ENCODE measurements at regions not wholly inside any gene's neighbourhood (a gene's known extent, or its start where the extent isn't known, plus 50 kb on each side); places are given as distances from the start of the nearest gene placed in this dataset.
"Not testable (repeated sequence)": the region's sequence is repeated elsewhere in the genome, so short reads cannot be mapped to it uniquely, and the experiment has no call there.

DNA sequence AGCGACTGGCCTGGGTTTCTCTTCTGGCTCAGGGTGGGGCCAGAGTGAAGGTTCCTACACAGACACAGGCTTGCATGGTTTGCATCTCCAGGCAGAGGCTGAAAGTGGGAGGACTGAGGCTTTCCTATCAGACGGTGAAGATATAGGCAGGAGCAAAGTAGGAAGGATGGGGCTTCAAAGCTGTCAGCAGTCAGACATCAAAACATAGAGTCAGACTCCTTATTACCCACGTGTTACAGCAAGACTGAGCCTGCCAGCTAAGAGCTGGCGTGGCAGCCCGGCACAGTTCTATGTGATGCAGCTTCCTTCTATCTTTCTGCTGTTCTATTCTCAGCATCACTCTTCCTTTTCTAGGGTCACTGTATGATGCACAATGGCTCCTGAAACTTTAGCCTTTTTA lies 445.1 kb downstream of the DOK5 start:
- Histone ChIP-seq H3K36me3 (no peaks in the 10 kb centered on the region), H3K27me3 (replicated peaks; ENCODE audit: insufficient read depth) (no peaks in the 10 kb centered on the region), H3K27ac (no peak overlapping the region), H3K4me3 (no peak overlapping the region), H3K9me3 (no peaks in the 10 kb centered on the region), H3K4me1 (ENCODE audit: control insufficient read depth in 1 of 2, low read depth in 2 of 2) (no peaks in the 10 kb centered on the region)
- no peak for DNase-seq (ENCODE audit: low spot score)
- no peak for ATAC-seq (ENCODE audit: insufficient number of reproducible peaks, low FRiP score, low read depth)
- TF ChIP-seq, protein P1, sequence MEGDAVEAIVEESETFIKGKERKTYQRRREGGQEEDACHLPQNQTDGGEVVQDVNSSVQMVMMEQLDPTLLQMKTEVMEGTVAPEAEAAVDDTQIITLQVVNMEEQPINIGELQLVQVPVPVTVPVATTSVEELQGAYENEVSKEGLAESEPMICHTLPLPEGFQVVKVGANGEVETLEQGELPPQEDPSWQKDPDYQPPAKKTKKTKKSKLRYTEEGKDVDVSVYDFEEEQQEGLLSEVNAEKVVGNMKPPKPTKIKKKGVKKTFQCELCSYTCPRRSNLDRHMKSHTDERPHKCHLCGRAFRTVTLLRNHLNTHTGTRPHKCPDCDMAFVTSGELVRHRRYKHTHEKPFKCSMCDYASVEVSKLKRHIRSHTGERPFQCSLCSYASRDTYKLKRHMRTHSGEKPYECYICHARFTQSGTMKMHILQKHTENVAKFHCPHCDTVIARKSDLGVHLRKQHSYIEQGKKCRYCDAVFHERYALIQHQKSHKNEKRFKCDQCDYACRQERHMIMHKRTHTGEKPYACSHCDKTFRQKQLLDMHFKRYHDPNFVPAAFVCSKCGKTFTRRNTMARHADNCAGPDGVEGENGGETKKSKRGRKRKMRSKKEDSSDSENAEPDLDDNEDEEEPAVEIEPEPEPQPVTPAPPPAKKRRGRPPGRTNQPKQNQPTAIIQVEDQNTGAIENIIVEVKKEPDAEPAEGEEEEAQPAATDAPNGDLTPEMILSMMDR (IDR thresholded peaks at IDR 0.05) = no peak

DNA sequence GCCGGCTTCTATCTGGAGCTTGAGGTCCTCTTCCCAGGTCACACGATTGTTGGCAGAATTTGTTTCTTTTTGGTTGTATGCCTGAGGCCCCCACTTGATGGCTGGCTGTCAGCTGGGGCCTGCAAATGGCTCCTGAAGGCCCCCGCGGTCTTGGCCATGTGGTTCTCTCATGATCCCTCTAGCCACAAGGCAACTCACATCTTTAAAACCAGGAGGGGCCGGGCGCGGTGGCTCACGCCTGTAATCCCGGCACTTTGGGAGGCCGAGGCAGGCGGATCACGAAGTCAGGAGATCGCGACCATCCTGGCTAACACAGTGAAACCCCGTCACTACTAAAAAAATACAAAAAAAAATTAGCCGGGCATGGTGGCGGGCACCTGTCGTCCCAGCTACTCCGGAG lies 443.6 kb downstream of the DOK5 start:
- H3K36me3 ChIP-seq; H3K4me1 ChIP-seq (ENCODE audit: control insufficient read depth in 1 of 2, low read depth in 2 of 2); H3K27ac ChIP-seq; H3K4me3 ChIP-seq; H3K9me3 ChIP-seq; H3K27me3 ChIP-seq (replicated peaks; ENCODE audit: insufficient read depth); ATAC-seq (ENCODE audit: insufficient number of reproducible peaks, low FRiP score, low read depth); DNase-seq (ENCODE audit: low spot score): not testable (repeated sequence)

DNA sequence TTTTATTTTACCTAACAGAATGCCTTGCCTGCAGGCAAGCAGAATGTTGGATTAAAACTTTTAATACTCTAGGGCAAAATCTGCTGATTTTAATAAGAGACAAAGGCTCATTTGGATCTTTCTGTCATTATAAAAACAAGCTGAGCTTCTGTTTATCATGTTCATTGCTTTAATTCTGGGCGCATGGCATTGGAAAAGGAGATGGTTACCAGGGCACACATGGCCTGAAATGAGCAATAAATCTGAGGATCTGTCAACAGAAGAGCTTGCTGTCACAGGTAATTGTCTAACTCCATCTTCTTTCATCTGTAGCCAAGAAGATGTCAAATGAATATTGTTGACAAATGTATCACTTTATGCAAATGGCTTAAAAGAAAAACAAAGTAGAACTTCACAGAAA lies 439.6 kb downstream of the DOK5 start:
- no peak for ATAC-seq (ENCODE audit: insufficient number of reproducible peaks, low FRiP score, low read depth)

DNA sequence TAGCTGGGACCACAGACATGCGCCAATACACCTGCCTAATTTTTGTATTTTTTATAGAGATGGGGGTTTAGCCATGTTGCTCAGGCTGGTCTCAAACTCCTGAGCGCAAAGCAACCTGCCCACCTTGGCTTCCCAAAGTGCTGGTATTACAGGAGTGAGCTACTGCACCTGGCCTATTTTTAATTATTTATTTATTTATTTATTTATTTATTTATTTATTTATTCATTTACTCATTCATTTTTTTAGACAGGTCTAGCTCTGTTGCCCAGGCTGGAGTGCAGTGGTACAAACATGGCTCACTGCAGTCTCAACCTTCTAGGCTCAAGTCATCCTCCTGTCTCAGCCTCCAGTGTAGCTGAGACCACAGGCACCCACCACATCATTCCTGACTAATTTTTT lies 434.3 kb downstream of the DOK5 start:
- ATAC-seq (ENCODE audit: insufficient number of reproducible peaks, low FRiP score, low read depth) (no peak), DNase-seq (ENCODE audit: low spot score) (no peak)
- H3K27me3 ChIP-seq (replicated peaks; ENCODE audit: insufficient read depth) = no peaks in the 10 kb centered on the region
- H3K4me1 ChIP-seq (ENCODE audit: control insufficient read depth in 1 of 2, low read depth in 2 of 2) = no peaks in the 10 kb centered on the region
- H3K9me3 ChIP-seq = no peaks in the 10 kb centered on the region
- no peaks in the 10 kb centered on the region for H3K36me3 ChIP-seq
- no peak overlapping the region for H3K27ac ChIP-seq
- TF ChIP-seq, protein P1 (IDR thresholded peaks at IDR 0.05) = no peak
- H3K4me3 ChIP-seq = no peak overlapping the region

More for the DNA sequence above, 439.6 kb downstream of the DOK5 start:
- H3K27me3 ChIP-seq (replicated peaks; ENCODE audit: insufficient read depth) = no peaks in the 10 kb centered on the region
- TF ChIP-seq, protein P1 (IDR thresholded peaks at IDR 0.05) = no peak
- no peaks in the 10 kb centered on the region for H3K4me1 ChIP-seq (ENCODE audit: control insufficient read depth in 1 of 2, low read depth in 2 of 2)
- no peak overlapping the region for H3K27ac ChIP-seq
- no peak overlapping the region for H3K4me3 ChIP-seq
- DNase-seq (ENCODE audit: low spot score) = no peak
- H3K9me3 ChIP-seq = no peaks in the 10 kb centered on the region
- H3K36me3 ChIP-seq = no peaks in the 10 kb centered on the region

DNA sequence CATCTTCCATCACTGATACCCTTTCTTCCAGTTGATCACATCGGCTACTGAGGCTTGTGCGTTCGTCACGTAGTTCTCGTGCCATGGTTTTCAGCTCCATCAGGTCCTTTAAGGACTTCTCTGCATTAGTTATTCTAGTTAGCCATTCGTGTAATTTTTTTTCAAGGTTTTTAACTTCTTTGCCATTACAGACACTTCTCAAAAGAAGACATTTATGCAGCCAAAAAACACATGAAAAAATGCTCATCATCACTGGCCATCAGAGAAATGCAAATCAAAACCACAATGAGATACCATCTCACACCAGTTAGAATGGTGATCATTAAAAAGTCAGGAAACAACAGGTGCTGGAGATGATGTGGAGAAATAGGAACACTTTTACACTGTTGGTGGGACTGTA lies 430.7 kb downstream of the DOK5 start:
- not testable (repeated sequence) for H3K4me3 ChIP-seq; H3K4me1 ChIP-seq (ENCODE audit: control insufficient read depth in 1 of 2, low read depth in 2 of 2); H3K9me3 ChIP-seq; ATAC-seq (ENCODE audit: insufficient number of reproducible peaks, low FRiP score, low read depth); H3K27ac ChIP-seq; H3K27me3 ChIP-seq (replicated peaks; ENCODE audit: insufficient read depth); H3K36me3 ChIP-seq; DNase-seq (ENCODE audit: low spot score)

DNA sequence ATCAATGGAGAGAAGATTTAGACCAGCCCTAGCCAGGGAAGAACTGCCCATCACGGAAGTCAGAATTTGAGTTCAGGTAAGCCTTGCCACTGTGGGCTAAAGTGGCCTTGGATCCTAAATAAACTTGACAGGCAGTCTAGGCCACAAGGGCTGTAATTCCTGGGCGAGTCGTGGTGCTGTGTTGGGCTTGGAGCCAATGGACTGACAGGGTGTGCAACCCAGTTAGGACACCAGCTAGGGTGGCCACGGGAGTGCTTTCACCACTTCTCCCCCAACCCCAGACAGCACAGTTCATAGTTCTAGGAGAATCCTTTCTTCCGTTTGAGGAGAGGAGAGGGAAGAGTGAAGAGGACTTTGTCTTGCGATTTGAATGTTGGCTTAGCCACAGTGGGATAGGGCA lies 422.4 kb downstream of the DOK5 start:
- Histone ChIP-seq H3K27me3 (replicated peaks; ENCODE audit: insufficient read depth) (no peaks in the 10 kb centered on the region), H3K4me1 (ENCODE audit: control insufficient read depth in 1 of 2, low read depth in 2 of 2) (no peaks in the 10 kb centered on the region), H3K27ac (no peak overlapping the region), H3K36me3 (no peaks in the 10 kb centered on the region), H3K4me3 (no peak overlapping the region), H3K9me3 (peaks cover 5% of the 10 kb centered on the region)
- TF ChIP-seq, protein P1 (IDR thresholded peaks at IDR 0.05) = no peak
- ATAC-seq (ENCODE audit: insufficient number of reproducible peaks, low FRiP score, low read depth) (no peak), DNase-seq (ENCODE audit: low spot score) (no peak)
